GM12878 (cell line): ENCODE measurements at regions not wholly inside any gene's neighbourhood (a gene's known extent, or its start where the extent isn't known, plus 50 kb on each side); places are given as distances from the start of the nearest gene placed in this dataset.

Source experiments
- ATAC-seq: fragments of 200-7000 bp; cut with Tn5 transposase; 3 replicates; pipeline ENCODE4 v1.9.1; 2020; ENCODE audit warnings: mild to moderate bottlenecking, moderate library complexity
- BruUV-seq: library from RNA; stranded (reverse); fragments of 400-500 nt; replicated peaks from 2 replicates; lab custom pipeline; 2021; lab: Mats Ljungman, UMichigan
- CTCF ChIA-PET: fragments of 300-600 bp; sonication (Branson Sonifier 250); formaldehyde crosslinking; extraction: SDS; loops from one replicate; lab custom pipeline; 2021; ENCODE audit warnings: inconsistent platforms; lab: Yijun Ruan, JAX
- POLR2A ChIA-PET: fragments of 350-600 bp; formaldehyde crosslinking; extraction: SDS; loops from one replicate; lab custom pipeline; 2021; ENCODE audit warnings: inconsistent platforms; lab: Charles Lee
- RAD21 ChIA-PET: fragments of 300-600 bp; sonication (Branson Sonifier 250); formaldehyde crosslinking; loops from one replicate; lab custom pipeline; 2023; ENCODE audit warnings: antibody characterized with exemption; ENCODE audit not compliant: unreplicated experiment; lab: Charles Lee
- SMC1A ChIA-PET: fragments of 300-600 bp; sonication (Branson Sonifier 250); formaldehyde crosslinking; loops from one replicate; lab custom pipeline; 2023; ENCODE audit not compliant: unreplicated experiment, uncharacterized antibody; lab: Charles Lee
- DNase-seq: peaks from one replicate; pipeline ENCODE4 v3.0.0-alpha.2; 2011; ENCODE audit warnings: low read depth, low spot score
- FAIRE-seq: peaks from 3 replicates; lab custom pipeline; 2011; peaks lifted over from hg19 to GRCh38; lab: Jason Lieb, UNC
- H2AFZ ChIP-seq: 2 replicates; pipeline ENCODE4 v1.6.0; 2011; ENCODE audit warnings: low read depth, low read length, control low read depth; ENCODE audit not compliant: control insufficient read depth
- H3K27ac ChIP-seq: 2 replicates; pipeline ENCODE4 v1.5.1; 2011; ENCODE audit warnings: control low read depth; ENCODE audit not compliant: control insufficient read depth, insufficient read depth
- H3K27me3 ChIP-seq, 2 experiments: replicated peaks in 1 of 2; 2 replicates each; pipeline versions ENCODE4 v1.6.0 to v1.6.1; 2011; ENCODE audit warnings: low read length in 1 of 2; ENCODE audit not compliant: control insufficient read depth in 2 of 2, insufficient read depth in 2 of 2
- H3K36me3 ChIP-seq, 2 experiments: 2 replicates each; pipeline ENCODE4 v1.5.1; 2011; ENCODE audit warnings: low read length in 1 of 2; ENCODE audit not compliant: control insufficient read depth in 2 of 2, insufficient read depth in 2 of 2
- H3K4me1 ChIP-seq: 2 replicates; pipeline ENCODE4 v1.6.1; 2011; ENCODE audit warnings: mild to moderate bottlenecking, low read length, moderate library complexity, mixed read lengths; ENCODE audit not compliant: control insufficient read depth, insufficient read depth
- H3K4me2 ChIP-seq: 2 replicates; pipeline ENCODE4 v1.6.0; 2011; ENCODE audit warnings: control low read depth; ENCODE audit not compliant: control insufficient read depth, insufficient read depth
- H3K4me3 ChIP-seq: fragments of 200-600 bp; sonication (generic); 2 replicates; pipeline ENCODE4 v1.5.1; 2016
- H3K79me2 ChIP-seq: 2 replicates; pipeline ENCODE4 v1.6.0; 2011; ENCODE audit warnings: low read length; ENCODE audit not compliant: control insufficient read depth, insufficient read depth
- H3K9ac ChIP-seq: 2 replicates; pipeline ENCODE4 v1.8.0; 2011; ENCODE audit warnings: low read length, control low read depth, mixed read lengths; ENCODE audit not compliant: control insufficient read depth, insufficient read depth
- H3K9me3 ChIP-seq: replicated peaks from 3 replicates; pipeline ENCODE4 v1.5.1; 2011; ENCODE audit warnings: mild to moderate bottlenecking, low read length; ENCODE audit not compliant: control insufficient read depth, insufficient read depth
- H4K20me1 ChIP-seq: 2 replicates; pipeline ENCODE4 v1.6.0; 2011; ENCODE audit not compliant: control insufficient read depth, insufficient read depth
- CREM ChIP-seq: IDR thresholded peaks from 2 replicates; pipeline ENCODE4 v1.6.1; 2014; ENCODE audit warnings: antibody characterized with exemption, low read depth
- ESRRA ChIP-seq: IDR thresholded peaks from 2 replicates; pipeline ENCODE4 v1.6.1; 2012; ENCODE audit warnings: mild to moderate bottlenecking, low read length, improper control_type of control experiment
- EZH2 ChIP-seq: IDR thresholded peaks from 2 replicates; pipeline ENCODE4 v1.6.1; 2012; ENCODE audit warnings: low read depth, mild to moderate bottlenecking, control low read depth, inconsistent platforms, low read length, borderline replicate concordance; ENCODE audit not compliant: control insufficient read depth
- FOS ChIP-seq: IDR thresholded peaks from 3 replicates; pipeline ENCODE4 v1.6.1; 2011; ENCODE audit warnings: borderline replicate concordance; ENCODE audit not compliant: insufficient read length; ENCODE audit errors: extremely low read depth
- GABPA ChIP-seq: IDR thresholded peaks from 2 replicates; pipeline ENCODE4 v1.6.1; 2014; ENCODE audit warnings: antibody characterized with exemption, low read depth, mild to moderate bottlenecking, inconsistent platforms
- IRF4 ChIP-seq: IDR thresholded peaks from 2 replicates; pipeline ENCODE4 v1.6.1; 2011; ENCODE audit warnings: low read depth, low read length
- KDM1A ChIP-seq: fragments of 200-600 bp; sonication (generic); IDR thresholded peaks from 2 replicates; pipeline ENCODE4 v1.6.1; 2016; ENCODE audit warnings: borderline replicate concordance
- NFXL1 ChIP-seq: fragments of 450-650 bp; IDR thresholded peaks from 2 replicates; pipeline ENCODE4 v1.6.1; 2017; ENCODE audit warnings: antibody characterized with exemption, mild to moderate bottlenecking, borderline replicate concordance
- SIN3A ChIP-seq: IDR thresholded peaks from 2 replicates; pipeline ENCODE4 v1.6.1; 2012; ENCODE audit warnings: low read depth, low read length, improper control_type of control experiment
- SIX5 ChIP-seq: IDR thresholded peaks from 2 replicates; pipeline ENCODE4 v1.6.1; 2011; ENCODE audit warnings: mild to moderate bottlenecking, low read depth, low read length, moderate library complexity; ENCODE audit not compliant: severe bottlenecking
- SMARCA5 ChIP-seq: fragments of 450-650 bp; IDR thresholded peaks from 2 replicates; pipeline ENCODE4 v1.6.1; 2017; ENCODE audit warnings: mild to moderate bottlenecking
- SP1 ChIP-seq: IDR thresholded peaks from one replicate; pipeline ENCODE4 v1.6.1; 2011; ENCODE audit warnings: low read depth, low read length
- STAT3 ChIP-seq: IDR thresholded peaks from 2 replicates; pipeline ENCODE4 v1.6.1; 2011; ENCODE audit warnings: low read depth, low read length, improper control_type of control experiment
- TARDBP ChIP-seq: IDR thresholded peaks from 2 replicates; pipeline ENCODE4 v1.6.1; 2016; ENCODE audit warnings: borderline replicate concordance
- USF1 ChIP-seq: IDR thresholded peaks from 2 replicates; pipeline ENCODE4 v1.6.1; 2011; ENCODE audit warnings: borderline replicate concordance, low read depth, mild to moderate bottlenecking, moderate library complexity, mixed read lengths, low read length; ENCODE audit not compliant: insufficient read depth; ENCODE audit errors: extremely low read length
- WRNIP1 ChIP-seq: IDR thresholded peaks from 2 replicates; pipeline ENCODE4 v1.6.1; 2011; ENCODE audit warnings: low read depth, low read length, improper control_type of control experiment, borderline replicate concordance
- WGBS: methylation state at CpG from one replicate; pipeline ENCODE4 v1.1.6; 2016; ENCODE audit warnings: low lambda C conversion rate; ENCODE audit not compliant: insufficient replicate concordance, insufficient coverage; ENCODE audit errors: missing lambda C conversion rate; 5-methylcytosine and 5-hydroxymethylcytosine counted together
- in situ Hi-C: fragments of 300-500 bp; cut with MboI; formaldehyde crosslinking; loops from 9 replicates; pipeline ENCODE4 v1.14.3; 2018; ENCODE audit warnings: mixed read lengths
- intact Hi-C: fragments of 100-400 bp; cut with micrococcal nuclease; formaldehyde crosslinking; loops from one replicate; pipeline ENCODE4 v1.14.2; 2022; ENCODE audit not compliant: unreplicated experiment
- TF ChIP-seq, protein P1 (sequence below): IDR thresholded peaks from 2 replicates; pipeline ENCODE4 v1.6.1; 2011; ENCODE audit warnings: mild to moderate bottlenecking, low read depth, low read length, moderate library complexity; ENCODE audit not compliant: insufficient replicate concordance

- RAD21 ChIA-PET: no interaction called here
- H4K20me1 ChIP-seq: no peaks in the 10 kb centered on the region
- no TSS peak for BruUV-seq
- no peaks in the 10 kb centered on the region for H3K27me3 ChIP-seq
- SMC1A ChIA-PET: no interaction called here
- no peak overlapping the region for H3K4me2 ChIP-seq
- no peaks in the 10 kb centered on the region for H3K36me3 ChIP-seq
- H3K9me3 ChIP-seq: no peaks in the 10 kb centered on the region; the same call in 2 of the 3 replicates
- POLR2A ChIA-PET: no interaction called here
- no peak overlapping the region for H2AFZ ChIP-seq
- no peaks in the 10 kb centered on the region for H3K79me2 ChIP-seq
- ATAC-seq (no peak), FAIRE-seq (no peak), DNase-seq (no peak)
- no peak overlapping the region for H3K9ac ChIP-seq
- intact Hi-C loops: no loop called here
- CTCF ChIA-PET: interaction anchor here (0.9 kb wide), 1 partner anchor 28 kb away, joined by 3 read pairs; no protein-coding TSS in a partner anchor
- H3K27ac ChIP-seq: no peak overlapping the region
- 19% methylated on average over 3 of the region's 3 CpGs for WGBS
- in situ Hi-C loops: no loop called here
- H3K4me1 ChIP-seq: no peaks in the 10 kb centered on the region
- no peak for TF ChIP-seq EZH2
- no peak for TF ChIP-seq NFXL1
- no peak for TF ChIP-seq SP1
- TF ChIP-seq, protein P1, sequence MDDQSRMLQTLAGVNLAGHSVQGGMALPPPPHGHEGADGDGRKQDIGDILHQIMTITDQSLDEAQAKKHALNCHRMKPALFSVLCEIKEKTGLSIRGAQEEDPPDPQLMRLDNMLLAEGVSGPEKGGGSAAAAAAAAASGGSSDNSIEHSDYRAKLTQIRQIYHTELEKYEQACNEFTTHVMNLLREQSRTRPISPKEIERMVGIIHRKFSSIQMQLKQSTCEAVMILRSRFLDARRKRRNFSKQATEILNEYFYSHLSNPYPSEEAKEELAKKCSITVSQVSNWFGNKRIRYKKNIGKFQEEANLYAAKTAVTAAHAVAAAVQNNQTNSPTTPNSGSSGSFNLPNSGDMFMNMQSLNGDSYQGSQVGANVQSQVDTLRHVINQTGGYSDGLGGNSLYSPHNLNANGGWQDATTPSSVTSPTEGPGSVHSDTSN: no peak
- no peak for TF ChIP-seq WRNIP1
- no peak for TF ChIP-seq STAT3
- no peak for TF ChIP-seq CREM
- H3K4me3 ChIP-seq: no peak overlapping the region
Measured at GRCh38 chr13:22470075-22470474, 710.7 kb upstream of the SGCG start.

DNA sequence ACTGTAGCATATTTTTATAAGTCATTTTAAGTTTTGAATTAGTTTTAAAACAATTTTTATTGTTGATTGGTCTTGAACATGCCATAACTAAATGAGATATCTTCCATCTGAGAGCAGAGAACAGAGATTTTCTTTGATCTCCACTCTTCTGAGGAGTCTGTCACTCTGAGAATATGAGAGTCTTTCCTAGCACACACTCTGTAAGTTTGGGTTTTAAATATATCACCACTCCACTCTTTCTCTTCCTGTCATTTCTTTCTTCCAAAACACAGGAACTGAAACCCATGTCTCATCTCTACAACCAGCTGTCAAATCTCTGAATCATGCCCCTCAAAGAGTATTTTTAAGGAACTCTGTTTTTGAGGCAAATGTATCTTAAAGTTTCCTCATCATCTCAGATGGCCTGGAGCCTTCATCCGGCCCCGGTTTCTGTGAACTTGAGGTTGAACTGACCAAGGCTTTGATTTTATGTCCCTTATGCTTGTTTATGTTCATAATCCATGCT, 698.2 kb upstream of the SGCG start:
- Histone ChIP-seq H4K20me1 (no peaks in the 10 kb centered on the region), H3K9me3 (no peaks in the 10 kb centered on the region), H3K4me2 (no peak overlapping the region), H3K27ac (no peak overlapping the region), H3K4me1 (no peaks in the 10 kb centered on the region), H3K36me3 (no peaks in the 10 kb centered on the region), H3K79me2 (no peaks in the 10 kb centered on the region), H2AFZ (no peak overlapping the region), H3K9ac (no peak overlapping the region), H3K4me3 (no peak overlapping the region), H3K27me3 (no peaks in the 10 kb centered on the region)
- no TSS peak for BruUV-seq
- ATAC-seq (no peak), DNase-seq (no peak), FAIRE-seq (no peak)
- intact Hi-C loops: no loop called here
- WGBS: 61% methylated on average over 2 of the region's 2 CpGs
- RAD21 ChIA-PET: no interaction called here
- POLR2A ChIA-PET: no interaction called here
- SMC1A ChIA-PET: no interaction called here
- in situ Hi-C loops: no loop called here
- CTCF ChIA-PET: no interaction called here
- TF ChIP-seq FOS (no peak), SP1 (no peak), USF1 (no peak), CREM (no peak), SIX5 (no peak), TARDBP (no peak), SIN3A (no peak), IRF4 (no peak), SMARCA5 (no peak), KDM1A (no peak), ESRRA (no peak), GABPA (no peak)
